IMR-90 (cell line): ENCODE measurements at regions not wholly inside any gene's neighbourhood (a gene's known extent, or its start where the extent isn't known, plus 50 kb on each side); places are given as distances from the start of the nearest gene placed in this dataset.

Source experiments
- ATAC-seq: fragments of 200-7000 bp; cut with Tn5 transposase; 2 replicates; pipeline ENCODE4 v1.9.1; 2020; ENCODE audit warnings: low read depth, mild to moderate bottlenecking, moderate library complexity
- BruUV-seq: library from RNA; stranded (reverse); fragments of 400-500 nt; replicated peaks from 2 replicates; lab custom pipeline; 2021; lab: Mats Ljungman, UMichigan
- CTCF ChIA-PET: fragments of 300-600 bp; formaldehyde crosslinking; extraction: SDS; loops from one replicate; lab custom pipeline; 2021; ENCODE audit warnings: antibody characterized with exemption; lab: Yijun Ruan, JAX
- POLR2A ChIA-PET: fragments of 300-600 bp; sonication (Branson Sonifier 250); formaldehyde crosslinking; loops from one replicate; lab custom pipeline; 2022; ENCODE audit warnings: antibody characterized with exemption; ENCODE audit not compliant: unreplicated experiment; lab: Charles Lee
- DNase-seq: peaks from one replicate; pipeline ENCODE4 v3.0.0; 2013
- H2AFZ ChIP-seq: replicated peaks from 2 replicates; pipeline ENCODE3; 2013; ENCODE audit warnings: low read length, mild to moderate bottlenecking; ENCODE audit not compliant: poor library complexity
- H2AK5ac ChIP-seq: 2 replicates; pipeline ENCODE4 v1.6.1; 2013; ENCODE audit warnings: low read depth, low read length, inconsistent platforms
- H2AK9ac ChIP-seq: replicated peaks from 2 replicates; pipeline ENCODE3; 2013; ENCODE audit warnings: mild to moderate bottlenecking, low read depth, low read length, moderate library complexity; ENCODE audit not compliant: poor library complexity
- H2BK120ac ChIP-seq: 2 replicates; pipeline ENCODE4 v1.6.1; 2013; ENCODE audit warnings: low read depth, low read length, inconsistent platforms
- H2BK15ac ChIP-seq: 3 replicates; pipeline ENCODE4 v1.6.1; 2013; ENCODE audit warnings: low read depth, low read length, inconsistent platforms
- H2BK20ac ChIP-seq: 2 replicates; pipeline ENCODE4 v1.6.1; 2013; ENCODE audit warnings: low read depth, mild to moderate bottlenecking, inconsistent platforms, low read length, moderate library complexity
- H2BK5ac ChIP-seq: 2 replicates; pipeline ENCODE4 v1.6.1; 2013; ENCODE audit warnings: mild to moderate bottlenecking, low read depth, low read length, inconsistent platforms; ENCODE audit not compliant: poor library complexity, severe bottlenecking
- H3K14ac ChIP-seq: replicated peaks from 2 replicates; pipeline ENCODE4 v1.6.1; 2013; ENCODE audit warnings: low read depth, low read length, inconsistent platforms
- H3K18ac ChIP-seq: 2 replicates; pipeline ENCODE4 v1.6.1; 2013; ENCODE audit warnings: low read depth, low read length, control low read depth
- H3K23ac ChIP-seq: 2 replicates; pipeline ENCODE4 v1.6.1; 2013; ENCODE audit warnings: low read depth, low read length, inconsistent platforms
- H3K27ac ChIP-seq: 2 replicates; pipeline ENCODE4 v1.5.1; 2013; ENCODE audit warnings: mild to moderate bottlenecking, control low read depth, low read length; ENCODE audit not compliant: insufficient read depth
- H3K27me3 ChIP-seq: 2 replicates; pipeline ENCODE4 v1.6.1; 2013; ENCODE audit warnings: low read length; ENCODE audit not compliant: control insufficient read depth, insufficient read depth
- H3K36me3 ChIP-seq: 2 replicates; pipeline ENCODE4 v1.6.1; 2013; ENCODE audit warnings: low read length, mixed read lengths; ENCODE audit not compliant: control insufficient read depth, insufficient read depth
- H3K4ac ChIP-seq: 2 replicates; pipeline ENCODE4 v1.6.1; 2013; ENCODE audit warnings: low read depth, low read length, inconsistent platforms
- H3K4me1 ChIP-seq: 2 replicates; pipeline ENCODE4 v1.6.1; 2013; ENCODE audit warnings: low read length, mixed read lengths; ENCODE audit not compliant: control insufficient read depth, insufficient read depth
- H3K4me2 ChIP-seq: 2 replicates; pipeline ENCODE4 v1.6.1; 2013; ENCODE audit warnings: low read depth, mild to moderate bottlenecking, control low read depth, low read length, moderate library complexity
- H3K4me3 ChIP-seq: 2 replicates; pipeline ENCODE4 v1.5.1; 2013; ENCODE audit warnings: low read depth, mild to moderate bottlenecking, control low read depth, low read length, moderate library complexity; ENCODE audit not compliant: insufficient read depth
- H3K56ac ChIP-seq: 2 replicates; pipeline ENCODE4 v1.6.1; 2013; ENCODE audit warnings: low read length, inconsistent platforms; ENCODE audit not compliant: insufficient read depth; ENCODE audit errors: extremely low read depth
- H3K79me1 ChIP-seq, 2 experiments: 2 replicates each; pipeline ENCODE4 v1.6.1; 2013; ENCODE audit warnings: low read length in 2 of 2, inconsistent platforms in 1 of 2, low read depth in 1 of 2
- H3K9ac ChIP-seq: 2 replicates; pipeline ENCODE4 v1.6.1; 2013; ENCODE audit warnings: low read depth, low read length, control low read depth
- H3K9me1 ChIP-seq: 2 replicates; pipeline ENCODE4 v1.6.1; 2013; ENCODE audit warnings: low read length, inconsistent platforms; ENCODE audit not compliant: insufficient read depth
- H3K9me3 ChIP-seq: 2 replicates; pipeline ENCODE4 v1.6.1; 2013; ENCODE audit warnings: low read length; ENCODE audit not compliant: control insufficient read depth, insufficient read depth
- H4K20me1 ChIP-seq: 2 replicates; pipeline ENCODE4 v1.6.1; 2013; ENCODE audit warnings: low read length, inconsistent platforms; ENCODE audit not compliant: insufficient read depth
- H4K5ac ChIP-seq: 2 replicates; pipeline ENCODE4 v1.6.1; 2013; ENCODE audit warnings: mild to moderate bottlenecking, low read depth, low read length, control low read depth
- H4K8ac ChIP-seq, 2 experiments: 2 replicates each; pipeline ENCODE4 v1.6.1; 2013; ENCODE audit warnings: low read depth in 2 of 2, low read length in 2 of 2, control low read depth in 1 of 2, inconsistent platforms in 1 of 2
- H4K91ac ChIP-seq: 2 replicates; pipeline ENCODE4 v1.6.1; 2013; ENCODE audit warnings: low read depth, low read length, inconsistent platforms; ENCODE audit not compliant: insufficient read depth
- BHLHE40 ChIP-seq: fragments of 150-350 bp; IDR thresholded peaks from 2 replicates; pipeline ENCODE4 v1.6.1; 2016; ENCODE audit warnings: mild to moderate bottlenecking, low read depth, low read length
- CEBPB ChIP-seq: IDR thresholded peaks from 2 replicates; pipeline ENCODE4 v1.6.1; 2012; ENCODE audit warnings: low read depth, low read length, improper control_type of control experiment
- CHD1 ChIP-seq: IDR thresholded peaks from 2 replicates; pipeline ENCODE4 v1.6.1; 2012; ENCODE audit warnings: low read depth, low read length, improper control_type of control experiment
- CTCF ChIP-seq: conservative IDR thresholded peaks from 2 replicates; pipeline ENCODE4 v1.5.1; 2012; ENCODE audit warnings: mild to moderate bottlenecking, low read depth, low read length, improper control_type of control experiment
- FOS ChIP-seq: fragments of 150-350 bp; IDR thresholded peaks from 2 replicates; pipeline ENCODE4 v1.6.1; 2016; ENCODE audit warnings: low read depth, low read length
- MAFK ChIP-seq: IDR thresholded peaks from 2 replicates; pipeline ENCODE4 v1.6.1; 2012; ENCODE audit warnings: low read depth, low read length, improper control_type of control experiment
- MAZ ChIP-seq: IDR thresholded peaks from 2 replicates; pipeline ENCODE4 v1.6.1; 2012; ENCODE audit warnings: low read depth, mild to moderate bottlenecking, low read length, improper control_type of control experiment, moderate library complexity, borderline replicate concordance
- NFE2L2 ChIP-seq: fragments of 150-350 bp; IDR thresholded peaks from 2 replicates; pipeline ENCODE4 v1.6.1; 2016; ENCODE audit warnings: low read depth, mild to moderate bottlenecking, low read length
- POLR2A ChIP-seq: IDR thresholded peaks from 2 replicates; pipeline ENCODE4 v1.6.1; 2012; ENCODE audit warnings: mild to moderate bottlenecking, low read depth, low read length
- RCOR1 ChIP-seq: IDR thresholded peaks from 2 replicates; pipeline ENCODE4 v1.6.1; 2012; ENCODE audit warnings: mild to moderate bottlenecking, low read length, improper control_type of control experiment; ENCODE audit not compliant: insufficient replicate concordance
- SMC3 ChIP-seq: fragments of 150-350 bp; IDR thresholded peaks from 2 replicates; pipeline ENCODE4 v1.6.1; 2016; ENCODE audit warnings: low read depth, mild to moderate bottlenecking, antibody characterized with exemption, low read length, moderate library complexity
- WGBS, 2 experiments: methylation state at CpG; one replicate each; pipeline versions ENCODE4 v1.1.5 to v1.1.7; 2013; ENCODE audit warnings: missing lambda C conversion rate in 2 of 2; ENCODE audit not compliant: insufficient read length in 1 of 2; ENCODE audit errors: extremely low coverage in 2 of 2; 5-methylcytosine and 5-hydroxymethylcytosine counted together
- dilution Hi-C: fragments of 300-500 bp; cut with HindIII; formaldehyde crosslinking; loops from one replicate; pipeline ENCODE4 v1.14.3; 2018; ENCODE audit warnings: low sequenced_read_pairs; ENCODE audit not compliant: unreplicated experiment
- in situ Hi-C: fragments of 300-500 bp; cut with MboI; formaldehyde crosslinking; loops from 3 replicates; pipeline ENCODE4 v1.14.3; 2019; ENCODE audit warnings: low sequenced_read_pairs, inconsistent platforms, mixed read lengths
- intact Hi-C: fragments of 100-400 bp; cut with micrococcal nuclease; formaldehyde crosslinking; loops from 2 replicates; pipeline ENCODE4 v1.10.0; 2022
- TF ChIP-seq, protein P1 (sequence below): fragments of 150-350 bp; IDR thresholded peaks from 2 replicates; pipeline ENCODE4 v1.6.1; 2017; ENCODE audit warnings: mild to moderate bottlenecking, antibody characterized with exemption, low read length, low read depth

DNA sequence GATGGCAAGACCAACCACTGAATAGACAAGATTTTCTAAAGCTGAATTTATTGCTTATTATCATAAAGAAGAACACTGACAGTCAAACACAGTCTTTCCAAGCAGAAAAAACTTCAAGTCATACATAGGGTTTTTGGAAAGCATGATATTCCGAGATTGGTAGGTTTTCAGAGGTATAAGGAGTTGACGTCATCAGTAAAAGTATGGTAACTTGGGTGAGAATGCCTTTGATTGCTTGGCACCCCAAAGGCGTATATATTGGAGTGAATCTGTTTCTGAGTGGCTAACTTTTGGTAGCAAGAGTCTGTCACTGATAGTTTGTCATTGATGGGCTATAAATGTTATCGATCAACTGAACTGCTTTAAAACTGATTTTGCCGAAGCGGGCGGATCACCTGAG is 227.9 kb upstream of the CNTN4 start:
- H2AK9ac ChIP-seq: no peak overlapping the region
- TF ChIP-seq MAZ: no peak
- TF ChIP-seq BHLHE40: no peak
- TF ChIP-seq RCOR1: no peak
- no peak for TF ChIP-seq FOS
- TF ChIP-seq CHD1: no peak
- TF ChIP-seq, protein P1, sequence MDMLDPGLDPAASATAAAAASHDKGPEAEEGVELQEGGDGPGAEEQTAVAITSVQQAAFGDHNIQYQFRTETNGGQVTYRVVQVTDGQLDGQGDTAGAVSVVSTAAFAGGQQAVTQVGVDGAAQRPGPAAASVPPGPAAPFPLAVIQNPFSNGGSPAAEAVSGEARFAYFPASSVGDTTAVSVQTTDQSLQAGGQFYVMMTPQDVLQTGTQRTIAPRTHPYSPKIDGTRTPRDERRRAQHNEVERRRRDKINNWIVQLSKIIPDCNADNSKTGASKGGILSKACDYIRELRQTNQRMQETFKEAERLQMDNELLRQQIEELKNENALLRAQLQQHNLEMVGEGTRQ: no peak
- no peak for TF ChIP-seq CEBPB
- no peak for TF ChIP-seq NFE2L2
- no peak for TF ChIP-seq POLR2A
- no peak for TF ChIP-seq SMC3
- TF ChIP-seq CTCF: no peak
- no peak for TF ChIP-seq MAFK
- CTCF ChIA-PET: no interaction called here

More for the DNA sequence above, 227.9 kb upstream of the CNTN4 start:
- H4K20me1 ChIP-seq: no peaks in the 10 kb centered on the region
- no peaks in the 10 kb centered on the region for H3K4me1 ChIP-seq
- ATAC-seq (no peak), DNase-seq (no peak)
- no peaks in the 10 kb centered on the region for H3K79me1 ChIP-seq
- POLR2A ChIA-PET: no interaction called here
- H3K18ac ChIP-seq: no peak overlapping the region
- H2BK15ac ChIP-seq: no peak overlapping the region
- H2BK20ac ChIP-seq: no peak overlapping the region
- H3K56ac ChIP-seq: no peak overlapping the region
- H3K27me3 ChIP-seq: no peaks in the 10 kb centered on the region
- BruUV-seq: no TSS peak
- H2BK120ac ChIP-seq: no peak overlapping the region
- H4K8ac ChIP-seq: no peak overlapping the region
- no peak overlapping the region for H2AK5ac ChIP-seq
- intact Hi-C loops (no loop called here), dilution Hi-C loops (no loop called here), in situ Hi-C loops (no loop called here)
- no peak overlapping the region for H3K4ac ChIP-seq
- no peaks in the 10 kb centered on the region for H3K36me3 ChIP-seq
- no peak overlapping the region for H3K9ac ChIP-seq
- H3K23ac ChIP-seq: no peak overlapping the region
- no peaks in the 10 kb centered on the region for H3K9me1 ChIP-seq
- no peaks in the 10 kb centered on the region; the same call in 1 of the 2 replicates for H3K9me3 ChIP-seq
- H2AFZ ChIP-seq: no peak overlapping the region
- no peak overlapping the region for H3K4me2 ChIP-seq
- H4K91ac ChIP-seq: no peak overlapping the region
- H2BK5ac ChIP-seq: no peak overlapping the region
- no peak overlapping the region for H3K27ac ChIP-seq
- H3K4me3 ChIP-seq: no peak overlapping the region
- 80% methylated on average over 2 of the region's 7 CpGs; no CpG with 5 or more reads in 1 of the 2 experiments for WGBS, 2 experiments
- no peak overlapping the region for H3K14ac ChIP-seq
- no peak overlapping the region for H4K5ac ChIP-seq
